CD4-positive, CD25-positive, alpha-beta regulatory T cell (primary cell): ENCODE measurements at regions not wholly inside any gene's neighbourhood (a gene's known extent, or its start where the extent isn't known, plus 50 kb on each side); places are given as distances from the start of the nearest gene placed in this dataset.

Source experiments
- ATAC-seq, 2 donors: fragments of 150-1000 bp; cut with Tn5 transposase; one replicate each; pipeline ENCODE4 v1.10.0; 2021; ENCODE audit warnings: low read depth in 2 of 2, moderate number of reproducible peaks in 2 of 2, moderate library complexity in 1 of 2
- DNase-seq, 3 donors: peaks; one replicate each; pipeline versions ENCODE4 v3.0.0 to v3.0.0-alpha.2; 2012 to 2022; ENCODE audit warnings: mixed read lengths in 1 of 3
- H3K27ac ChIP-seq: one replicate; pipeline ENCODE4 v1.7.0; 2013; ENCODE audit warnings: mild to moderate bottlenecking, low read length; ENCODE audit not compliant: insufficient read depth, poor library complexity, severe bottlenecking
- H3K27me3 ChIP-seq: one replicate; pipeline ENCODE4 v1.7.0; 2013; ENCODE audit warnings: low read length; ENCODE audit not compliant: control insufficient read depth, insufficient read depth
- H3K36me3 ChIP-seq: one replicate; pipeline ENCODE4 v1.7.0; 2013; ENCODE audit warnings: mild to moderate bottlenecking, low read length, moderate library complexity; ENCODE audit not compliant: control insufficient read depth, insufficient read depth
- H3K4me1 ChIP-seq: 2 replicates; pipeline ENCODE4 v1.7.0; 2013; ENCODE audit warnings: mild to moderate bottlenecking, low read length; ENCODE audit not compliant: insufficient read depth, control insufficient read depth, poor library complexity, severe bottlenecking
- H3K4me3 ChIP-seq: one replicate; pipeline ENCODE4 v1.7.0; 2013; ENCODE audit warnings: low read depth, mild to moderate bottlenecking, low read length, moderate library complexity
- H3K9me3 ChIP-seq, 2 experiments: 1 replicate in 1 of 2; 2 replicates in 1 of 2; pipeline ENCODE4 v1.7.0; 2013; ENCODE audit warnings: low read length in 2 of 2, mild to moderate bottlenecking in 1 of 2, moderate library complexity in 1 of 2; ENCODE audit not compliant: control insufficient read depth in 2 of 2
- H3K27ac Mint-ChIP-seq, 3 donors: one replicate each; pipeline ENCODE4 v1.8.0; 2020 to 2022; ENCODE audit warnings: mild to moderate bottlenecking in 3 of 3, mixed read lengths in 3 of 3, moderate library complexity in 2 of 3
- H3K27me3 Mint-ChIP-seq: one replicate; pipeline ENCODE4 v1.8.0; 2022; ENCODE audit warnings: mild to moderate bottlenecking, mixed read lengths
- H3K36me3 Mint-ChIP-seq: one replicate; pipeline ENCODE4 v1.8.0; 2020; ENCODE audit warnings: mixed read lengths
- H3K4me1 Mint-ChIP-seq, 4 donors: one replicate each; pipeline ENCODE4 v1.8.0; 2020 to 2022; ENCODE audit warnings: mixed read lengths in 4 of 4, mild to moderate bottlenecking in 1 of 4
- H3K4me3 Mint-ChIP-seq, 4 donors: one replicate each; pipeline ENCODE4 v1.8.0; 2020 to 2022; ENCODE audit warnings: mild to moderate bottlenecking in 4 of 4, mixed read lengths in 4 of 4, moderate library complexity in 3 of 4
- H3K9me3 Mint-ChIP-seq, 7 donors: one replicate each; pipeline ENCODE4 v1.8.0; 2020 to 2022; ENCODE audit warnings: mixed read lengths in 7 of 7, mild to moderate bottlenecking in 3 of 7, moderate library complexity in 2 of 7

DNA sequence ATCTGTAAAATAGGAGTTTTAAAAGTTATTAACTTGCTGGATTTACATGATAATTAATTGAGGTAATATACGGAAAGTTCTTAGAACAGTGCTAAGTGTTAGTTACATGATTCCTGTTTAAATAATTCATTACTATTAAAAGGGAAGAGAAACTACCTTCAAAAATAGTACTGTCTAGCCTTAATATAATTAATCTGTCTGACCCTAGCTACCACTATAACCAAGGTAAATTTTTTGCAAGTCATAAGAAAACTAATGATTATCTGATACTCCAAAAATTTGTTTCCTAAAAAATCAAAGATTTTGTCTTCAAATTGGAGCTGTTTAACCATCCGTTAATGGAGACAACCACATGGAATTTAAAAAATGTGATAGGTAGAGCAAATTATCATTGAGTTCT, 294.3 kb upstream of the FBXO33 start:
- H3K27me3 ChIP-seq = no peaks in the 10 kb centered on the region
- Mint-ChIP-seq H3K27me3 (no peaks in the 10 kb centered on the region), H3K4me3 (no peak overlapping the region), H3K4me1 (no peaks in the 10 kb centered on the region), H3K36me3 (no peaks in the 10 kb centered on the region), H3K9me3 (peaks cover 0 to 15% (median 3%) of the 10 kb centered on the region in 7 donors), H3K27ac (no peak overlapping the region)
- H3K4me3 ChIP-seq = no peak overlapping the region
- no peaks in the 10 kb centered on the region for H3K4me1 ChIP-seq
- H3K9me3 ChIP-seq = no peaks in the 10 kb centered on the region
- no peaks in the 10 kb centered on the region for H3K36me3 ChIP-seq
- H3K27ac ChIP-seq = no peak overlapping the region
- ATAC-seq (no peak), DNase-seq (no peak)

DNA sequence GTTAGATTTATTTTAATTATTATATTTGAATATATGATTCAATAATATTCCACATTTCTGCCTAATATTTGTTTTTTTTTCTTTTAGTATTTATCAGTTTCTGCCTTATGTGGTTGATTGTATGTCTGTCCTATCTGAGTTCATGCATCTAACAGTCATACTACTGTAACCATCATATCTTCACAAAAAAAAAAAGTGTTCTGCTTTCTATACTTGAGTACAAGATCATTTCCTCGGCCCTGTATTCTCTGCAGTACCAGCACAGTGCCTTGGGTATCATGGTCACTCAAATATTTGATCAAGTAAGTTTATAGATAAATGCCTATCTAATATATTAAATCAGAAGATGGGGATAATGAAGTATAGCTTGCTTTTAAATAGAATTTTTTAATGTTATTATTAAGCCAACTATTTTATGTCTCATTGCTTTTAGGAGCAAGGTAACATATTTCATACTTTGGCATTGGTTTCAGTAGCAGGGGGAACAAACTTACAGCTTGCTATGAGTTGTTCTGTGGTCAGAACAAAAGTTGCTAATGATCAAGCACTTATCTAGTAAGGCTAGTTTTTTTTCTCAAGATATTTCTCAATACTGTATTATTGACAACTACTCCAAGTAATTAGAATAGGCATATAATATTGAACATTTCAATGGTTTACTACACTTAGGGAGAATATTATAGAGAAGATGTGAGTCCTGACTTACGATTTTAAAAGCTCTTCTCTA, 290.5 kb upstream of the FBXO33 start:
- H3K4me3 ChIP-seq = no peak overlapping the region
- H3K36me3 ChIP-seq = no peaks in the 10 kb centered on the region
- peaks cover 0 to 10% (median 4%) of the 10 kb centered on the region in 7 donors for H3K9me3 Mint-ChIP-seq
- H3K27ac Mint-ChIP-seq = no peak overlapping the region
- no peak for DNase-seq
- peak overlapping the region in 1 of 4 donors; percentile 11 for H3K4me3 Mint-ChIP-seq
- ATAC-seq = no peak
- H3K4me1 Mint-ChIP-seq = no peaks in the 10 kb centered on the region
- no peaks in the 10 kb centered on the region for H3K9me3 ChIP-seq
- H3K27ac ChIP-seq = no peak overlapping the region
- no peaks in the 10 kb centered on the region for H3K27me3 ChIP-seq
- H3K4me1 ChIP-seq = no peaks in the 10 kb centered on the region
- H3K36me3 Mint-ChIP-seq = no peaks in the 10 kb centered on the region
- H3K27me3 Mint-ChIP-seq = no peaks in the 10 kb centered on the region

DNA sequence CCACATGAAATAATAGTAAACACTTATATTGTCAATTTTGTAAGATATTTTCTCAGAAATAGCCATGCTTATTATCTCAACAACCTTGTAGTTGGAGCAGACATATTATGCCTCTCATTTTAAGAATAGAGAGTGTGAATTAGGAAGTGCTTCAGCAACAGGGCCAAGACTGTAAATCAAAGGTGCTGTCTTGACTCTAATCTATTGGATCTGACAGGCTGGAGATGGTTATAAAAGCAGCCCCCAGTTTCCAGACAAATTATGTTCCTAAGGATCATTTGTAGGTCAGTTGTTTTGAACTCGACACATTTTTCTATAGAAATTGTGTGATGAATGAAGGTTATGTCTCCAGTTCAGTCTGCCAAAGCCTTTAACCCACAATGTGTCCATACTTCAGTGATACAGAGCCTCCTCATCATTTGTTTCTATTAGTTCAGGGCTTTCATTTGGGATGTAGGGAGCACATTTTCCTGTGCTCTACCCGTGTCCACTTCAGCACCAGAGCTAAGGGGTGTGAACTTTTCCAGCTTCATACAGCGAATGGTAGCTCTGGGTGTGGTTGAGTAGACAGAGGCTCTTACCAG, 284.8 kb upstream of the FBXO33 start:
- no peak overlapping the region for H3K27ac ChIP-seq
- Mint-ChIP-seq H3K27me3 (no peaks in the 10 kb centered on the region), H3K4me3 (no peak overlapping the region), H3K4me1 (no peaks in the 10 kb centered on the region), H3K9me3 (peaks cover 0 to 12% (median 4%) of the 10 kb centered on the region in 7 donors), H3K27ac (no peak overlapping the region), H3K36me3 (no peaks in the 10 kb centered on the region)
- H3K27me3 ChIP-seq = no peaks in the 10 kb centered on the region
- no peaks in the 10 kb centered on the region for H3K4me1 ChIP-seq
- ATAC-seq (no peak), DNase-seq (no peak)
- H3K36me3 ChIP-seq = no peaks in the 10 kb centered on the region
- H3K9me3 ChIP-seq = no peaks in the 10 kb centered on the region
- no peak overlapping the region for H3K4me3 ChIP-seq

DNA sequence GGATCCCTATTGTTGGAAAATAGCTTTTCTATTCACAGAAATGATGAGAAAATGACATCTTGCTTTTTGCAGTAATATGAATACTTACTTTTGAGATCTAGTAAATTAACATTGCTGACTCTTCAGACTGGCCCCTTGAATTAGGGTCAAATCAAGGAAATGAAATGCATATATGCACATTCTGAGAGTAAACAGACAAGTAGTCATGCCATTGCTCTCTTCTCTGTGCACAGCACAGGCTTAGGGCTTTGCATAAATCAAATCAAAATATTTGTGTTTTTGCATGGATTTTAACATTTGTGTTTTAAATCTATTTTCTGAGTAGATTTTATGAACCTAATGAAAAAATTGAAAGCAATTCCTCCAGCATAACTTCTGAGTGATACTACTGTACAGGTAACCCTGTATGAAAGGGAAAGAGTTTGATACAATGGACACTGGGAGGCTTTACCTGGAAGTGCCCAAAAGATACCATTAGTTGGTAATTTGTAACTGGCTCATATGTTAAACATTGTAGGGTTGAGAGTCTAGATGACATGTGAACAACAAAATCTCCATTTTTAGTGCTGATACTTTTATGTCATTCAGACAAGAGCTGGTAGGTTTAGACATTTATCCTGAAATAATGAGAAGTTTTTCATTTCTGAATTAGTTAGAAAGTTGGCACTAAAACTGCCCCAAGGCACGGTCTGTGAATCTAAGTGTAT, 280.2 kb upstream of the FBXO33 start:
- H3K9me3 ChIP-seq = no peaks in the 10 kb centered on the region
- no peaks in the 10 kb centered on the region for H3K27me3 Mint-ChIP-seq
- peaks cover 2 to 25% (median 5%) of the 10 kb centered on the region in 7 donors for H3K9me3 Mint-ChIP-seq
- no peak for DNase-seq
- ATAC-seq = no peak
- no peaks in the 10 kb centered on the region for H3K4me1 ChIP-seq
- no peak overlapping the region for H3K4me3 ChIP-seq
- H3K4me1 Mint-ChIP-seq = no peaks in the 10 kb centered on the region
- no peak overlapping the region for H3K27ac Mint-ChIP-seq
- no peak overlapping the region for H3K4me3 Mint-ChIP-seq
- no peaks in the 10 kb centered on the region for H3K36me3 Mint-ChIP-seq
- H3K27me3 ChIP-seq = no peaks in the 10 kb centered on the region
- H3K27ac ChIP-seq = no peak overlapping the region
- H3K36me3 ChIP-seq = no peaks in the 10 kb centered on the region

DNA sequence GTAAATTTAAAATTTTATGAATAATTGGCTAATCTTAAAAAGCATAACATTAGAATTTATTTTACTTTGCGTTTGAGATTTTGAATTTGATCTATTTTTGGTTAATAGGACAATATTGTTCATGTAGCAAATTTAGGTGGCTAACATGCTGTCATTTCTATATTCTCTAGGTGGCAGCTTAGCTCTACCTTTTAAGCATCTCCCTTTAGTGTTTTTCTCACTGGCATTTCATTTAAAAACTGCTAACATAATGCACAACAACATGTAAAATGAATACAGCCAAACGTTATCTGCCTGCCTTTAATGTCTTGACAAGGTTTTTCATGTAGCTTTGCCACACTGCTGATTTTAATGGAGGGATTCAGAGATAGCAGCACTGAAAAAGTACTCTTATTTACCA, 272.4 kb upstream of the FBXO33 start:
- H3K27ac ChIP-seq = no peak overlapping the region
- H3K4me3 Mint-ChIP-seq = no peak overlapping the region
- no peaks in the 10 kb centered on the region for H3K27me3 ChIP-seq
- H3K4me1 ChIP-seq = no peaks in the 10 kb centered on the region
- H3K9me3 ChIP-seq = no peaks in the 10 kb centered on the region
- H3K9me3 Mint-ChIP-seq = peaks cover 0 to 26% (median 8%) of the 10 kb centered on the region in 7 donors
- H3K4me3 ChIP-seq = no peak overlapping the region
- DNase-seq = no peak
- no peak for ATAC-seq
- no peaks in the 10 kb centered on the region for H3K36me3 ChIP-seq
- no peak overlapping the region for H3K27ac Mint-ChIP-seq
- no peaks in the 10 kb centered on the region for H3K36me3 Mint-ChIP-seq
- no peaks in the 10 kb centered on the region for H3K4me1 Mint-ChIP-seq
- no peaks in the 10 kb centered on the region for H3K27me3 Mint-ChIP-seq

DNA sequence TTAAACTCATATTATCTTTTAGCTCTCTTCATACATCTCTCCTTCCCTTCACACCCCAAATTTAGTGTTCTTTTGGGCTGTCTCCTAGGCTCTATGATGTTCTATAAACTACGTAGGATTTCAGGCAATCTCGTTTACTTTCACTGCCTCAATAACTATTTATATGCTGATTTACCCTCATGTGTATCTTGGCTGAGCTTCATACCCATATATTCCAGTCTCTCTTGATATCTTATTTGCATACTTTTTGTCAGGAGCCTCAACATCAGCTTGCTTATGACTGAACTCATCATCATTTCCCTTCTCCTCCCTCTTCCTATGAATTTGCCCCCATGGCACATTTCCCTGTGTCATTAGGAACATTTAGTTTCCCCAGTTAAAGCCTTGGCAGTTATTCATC, 262.1 kb upstream of the FBXO33 start:
- H3K27me3 ChIP-seq = no peaks in the 10 kb centered on the region
- Mint-ChIP-seq H3K4me1 (no peaks in the 10 kb centered on the region), H3K27me3 (no peaks in the 10 kb centered on the region), H3K36me3 (no peaks in the 10 kb centered on the region), H3K4me3 (no peak overlapping the region), H3K27ac (no peak overlapping the region), H3K9me3 (peaks cover 0 to 22% (median 13%) of the 10 kb centered on the region in 7 donors)
- no peak overlapping the region for H3K27ac ChIP-seq
- no peak for DNase-seq
- no peak for ATAC-seq
- H3K4me1 ChIP-seq = no peaks in the 10 kb centered on the region
- H3K36me3 ChIP-seq = no peaks in the 10 kb centered on the region
- H3K4me3 ChIP-seq = no peak overlapping the region
- no peaks in the 10 kb centered on the region for H3K9me3 ChIP-seq

DNA sequence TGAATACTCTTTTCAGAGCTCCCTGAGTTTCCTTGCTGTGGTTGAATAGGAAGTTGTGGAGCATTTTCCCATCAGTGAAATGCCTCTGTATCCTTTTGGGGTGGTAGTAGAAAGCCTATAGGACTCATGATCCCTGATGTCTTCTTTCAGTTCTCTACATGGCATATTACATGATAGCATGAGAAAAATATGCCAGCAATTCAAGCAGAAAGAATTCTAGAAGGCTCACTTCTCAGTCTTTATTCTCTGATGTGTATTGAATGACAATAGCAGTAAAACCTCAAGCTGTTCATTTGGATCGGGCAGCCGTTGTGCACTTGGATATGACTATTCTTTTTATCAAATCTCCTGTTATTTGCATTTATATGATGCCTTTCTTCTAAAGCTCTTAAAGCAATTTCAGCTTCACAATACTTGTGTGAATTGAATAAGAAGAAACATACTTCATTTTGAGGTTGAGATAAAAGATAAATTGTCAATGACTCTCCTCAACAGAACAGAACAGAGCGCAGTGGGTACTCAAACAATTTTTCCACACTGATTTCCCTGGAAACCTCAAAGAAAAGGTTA, 251.5 kb upstream of the FBXO33 start:
- Histone ChIP-seq H3K36me3 (no peaks in the 10 kb centered on the region), H3K4me3 (no peak overlapping the region), H3K4me1 (no peaks in the 10 kb centered on the region), H3K9me3 (no peaks in the 10 kb centered on the region), H3K27ac (no peak overlapping the region), H3K27me3 (no peaks in the 10 kb centered on the region)
- H3K27ac Mint-ChIP-seq = peak overlapping the region in 1 of 3 donors; percentile 34
- DNase-seq (no peak), ATAC-seq (no peak)
- H3K36me3 Mint-ChIP-seq = no peaks in the 10 kb centered on the region
- H3K9me3 Mint-ChIP-seq = peaks cover 0 to 5% (median 0%) of the 10 kb centered on the region in 7 donors
- no peak overlapping the region for H3K4me3 Mint-ChIP-seq
- no peaks in the 10 kb centered on the region for H3K27me3 Mint-ChIP-seq
- H3K4me1 Mint-ChIP-seq = peaks cover 0 to 4% (median 2%) of the 10 kb centered on the region in 4 donors
